ENCODE measurements at regions not wholly inside any gene's neighbourhood (a gene's known extent, or its start where the extent isn't known, plus 50 kb on each side); places are given as distances from the start of the nearest gene placed in this dataset.

DNA sequence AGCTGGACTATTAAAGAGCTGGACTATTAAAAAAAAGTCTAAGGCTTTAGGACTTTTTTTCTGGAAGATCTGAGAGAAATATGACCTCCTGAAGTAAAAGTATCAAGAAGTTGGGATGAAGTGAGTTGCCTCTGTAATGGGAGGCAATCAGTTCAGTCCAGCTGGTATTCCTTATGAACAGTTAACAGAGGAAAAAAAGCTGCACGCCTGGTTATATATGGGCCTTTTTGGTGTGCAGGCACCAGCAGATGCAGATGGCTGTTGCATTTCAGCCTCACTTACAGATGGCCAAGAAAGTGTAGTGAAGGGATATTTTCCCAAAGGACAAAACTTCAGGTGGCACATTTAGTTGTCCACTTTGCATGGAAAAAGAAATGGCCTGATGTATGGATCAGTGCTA is 70.3 kb upstream of the ELOVL5 start:
- H3K4me3 ChIP-seq (ENCODE audit: low read depth, low read length, poor library complexity, severe bottlenecking): no peak overlapping the region
- ChIA-PET POLR2A (interaction anchor here (0.6 to 1.4 kb wide), 3 partner anchors 63 to 134 kb away, joined by 3 to 5 read pairs (median 4); no protein-coding TSS in a partner anchor), CTCF (ENCODE audit: unreplicated experiment) (no interaction called here)
- TF ChIP-seq, protein P1, sequence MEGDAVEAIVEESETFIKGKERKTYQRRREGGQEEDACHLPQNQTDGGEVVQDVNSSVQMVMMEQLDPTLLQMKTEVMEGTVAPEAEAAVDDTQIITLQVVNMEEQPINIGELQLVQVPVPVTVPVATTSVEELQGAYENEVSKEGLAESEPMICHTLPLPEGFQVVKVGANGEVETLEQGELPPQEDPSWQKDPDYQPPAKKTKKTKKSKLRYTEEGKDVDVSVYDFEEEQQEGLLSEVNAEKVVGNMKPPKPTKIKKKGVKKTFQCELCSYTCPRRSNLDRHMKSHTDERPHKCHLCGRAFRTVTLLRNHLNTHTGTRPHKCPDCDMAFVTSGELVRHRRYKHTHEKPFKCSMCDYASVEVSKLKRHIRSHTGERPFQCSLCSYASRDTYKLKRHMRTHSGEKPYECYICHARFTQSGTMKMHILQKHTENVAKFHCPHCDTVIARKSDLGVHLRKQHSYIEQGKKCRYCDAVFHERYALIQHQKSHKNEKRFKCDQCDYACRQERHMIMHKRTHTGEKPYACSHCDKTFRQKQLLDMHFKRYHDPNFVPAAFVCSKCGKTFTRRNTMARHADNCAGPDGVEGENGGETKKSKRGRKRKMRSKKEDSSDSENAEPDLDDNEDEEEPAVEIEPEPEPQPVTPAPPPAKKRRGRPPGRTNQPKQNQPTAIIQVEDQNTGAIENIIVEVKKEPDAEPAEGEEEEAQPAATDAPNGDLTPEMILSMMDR (conservative IDR thresholded peaks at IDR 0.05; ENCODE audit: low read length): no peak
- no peak for TF ChIP-seq EZH2phosphoT487 (IDR thresholded peaks at IDR 0.05; ENCODE audit: borderline replicate concordance, low read depth, low read length)
- no peaks in the 10 kb centered on the region for H3K9me2 ChIP-seq (ENCODE audit: insufficient read depth, low read length)
- no peaks in the 10 kb centered on the region for H3K79me2 ChIP-seq (ENCODE audit: insufficient read depth, low read depth, low read length)
- no peak overlapping the region for H3K4me2 ChIP-seq (ENCODE audit: low read length)
- no peaks in the 10 kb centered on the region for H3K36me3 ChIP-seq (ENCODE audit: insufficient read depth, low read length)
- peaks cover under 1% of the 10 kb centered on the region for H3K4me1 ChIP-seq (ENCODE audit: insufficient read depth, low read length, poor library complexity, severe bottlenecking)
- no peak overlapping the region for H2AFZ ChIP-seq (ENCODE audit: low read length)
- intact Hi-C loops (cut with micrococcal nuclease; ENCODE audit: unreplicated experiment): no loop called here
- DNase-seq (ENCODE audit: low spot score): no peak
- H3K27ac ChIP-seq (ENCODE audit: low read depth, low read length, poor library complexity, severe bottlenecking): no peak overlapping the region
- no peaks in the 10 kb centered on the region for H3K9me3 ChIP-seq (ENCODE audit: low read length)
- H4K20me1 ChIP-seq (ENCODE audit: insufficient read depth, low read length): no peaks in the 10 kb centered on the region
- no TSS peak for BruUV-seq (replicated peaks)

DNA sequence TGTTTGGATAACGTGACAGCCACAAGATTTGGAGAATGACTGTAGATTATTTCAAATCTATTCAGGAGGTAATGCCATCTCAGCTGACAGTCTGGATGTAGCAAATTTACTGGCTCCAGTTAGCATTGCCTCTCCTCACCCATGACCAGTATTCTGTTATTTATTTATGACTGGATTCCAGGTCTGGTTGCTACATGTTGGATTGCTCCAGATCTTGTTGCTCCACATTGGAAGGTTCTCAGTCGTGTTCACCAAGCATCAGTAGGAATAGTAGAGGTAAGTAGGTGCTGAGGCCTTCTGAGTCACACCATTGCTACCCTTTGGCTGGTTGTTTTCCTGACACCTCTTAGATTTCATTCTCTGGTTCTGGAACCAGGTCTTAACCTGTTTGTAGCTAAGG is 69.5 kb upstream of the ELOVL5 start:
- no peak overlapping the region for H2AFZ ChIP-seq (ENCODE audit: low read length)
- H3K9me2 ChIP-seq (ENCODE audit: insufficient read depth, low read length): no peaks in the 10 kb centered on the region
- intact Hi-C loops (cut with micrococcal nuclease; ENCODE audit: unreplicated experiment): no loop called here
- no peaks in the 10 kb centered on the region for H3K79me2 ChIP-seq (ENCODE audit: insufficient read depth, low read depth, low read length)
- BruUV-seq (replicated peaks): no TSS peak
- H3K27ac ChIP-seq (ENCODE audit: low read depth, low read length, poor library complexity, severe bottlenecking): no peak overlapping the region
- no peaks in the 10 kb centered on the region for H4K20me1 ChIP-seq (ENCODE audit: insufficient read depth, low read length)
- ChIA-PET POLR2A (interaction anchor here (0.6 to 1.4 kb wide), 3 partner anchors 62 to 134 kb away, joined by 3 to 5 read pairs (median 4); no protein-coding TSS in a partner anchor), CTCF (ENCODE audit: unreplicated experiment) (no interaction called here)
- H3K4me1 ChIP-seq (ENCODE audit: insufficient read depth, low read length, poor library complexity, severe bottlenecking): no peaks in the 10 kb centered on the region
- no peak overlapping the region for H3K4me3 ChIP-seq (ENCODE audit: low read depth, low read length, poor library complexity, severe bottlenecking)
- TF ChIP-seq EZH2phosphoT487 (IDR thresholded peaks at IDR 0.05; ENCODE audit: borderline replicate concordance, low read depth, low read length): no peak
- TF ChIP-seq, protein P1 (conservative IDR thresholded peaks at IDR 0.05; ENCODE audit: low read length): no peak
- H3K9me3 ChIP-seq (ENCODE audit: low read length): no peaks in the 10 kb centered on the region
- no peaks in the 10 kb centered on the region for H3K36me3 ChIP-seq (ENCODE audit: insufficient read depth, low read length)
- H3K4me2 ChIP-seq (ENCODE audit: low read length): no peak overlapping the region
- DNase-seq (ENCODE audit: low spot score): no peak

DNA sequence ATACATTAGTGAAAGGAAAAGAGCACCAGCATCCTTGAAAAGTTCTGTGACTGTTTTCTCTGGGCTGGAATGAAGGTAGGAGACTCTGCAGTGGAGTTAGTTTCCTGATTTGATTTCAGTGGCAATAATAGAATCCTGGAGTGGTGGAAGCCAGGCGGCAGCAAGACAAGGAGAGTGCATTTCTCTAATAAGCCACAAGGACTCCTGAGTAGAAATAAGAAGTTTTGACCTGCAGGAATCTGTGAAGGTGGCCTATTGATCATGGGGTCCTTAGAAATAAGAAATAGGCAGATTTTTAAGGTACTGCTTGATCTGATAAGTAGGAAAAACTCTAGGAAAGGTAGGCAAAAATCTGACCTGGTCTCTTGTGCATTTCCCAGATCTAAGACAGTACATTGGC is 68.4 kb upstream of the ELOVL5 start:
- TF ChIP-seq, protein P1 (conservative IDR thresholded peaks at IDR 0.05; ENCODE audit: low read length): 0 out of 2 replicates have a peak, but pooled peaks have one; percentile 22
- no peak for TF ChIP-seq EZH2phosphoT487 (IDR thresholded peaks at IDR 0.05; ENCODE audit: borderline replicate concordance, low read depth, low read length)
- no peaks in the 10 kb centered on the region for H3K79me2 ChIP-seq (ENCODE audit: insufficient read depth, low read depth, low read length)
- no peak for DNase-seq (ENCODE audit: low spot score)
- BruUV-seq (replicated peaks): no TSS peak
- H4K20me1 ChIP-seq (ENCODE audit: insufficient read depth, low read length): no peaks in the 10 kb centered on the region
- H3K9me2 ChIP-seq (ENCODE audit: insufficient read depth, low read length): no peaks in the 10 kb centered on the region
- intact Hi-C loops (cut with micrococcal nuclease; ENCODE audit: unreplicated experiment): no loop called here
- POLR2A ChIA-PET: no interaction called here
- no peak overlapping the region for H3K4me3 ChIP-seq (ENCODE audit: low read depth, low read length, poor library complexity, severe bottlenecking)
- H3K27ac ChIP-seq (ENCODE audit: low read depth, low read length, poor library complexity, severe bottlenecking): no peak overlapping the region
- no peaks in the 10 kb centered on the region for H3K4me1 ChIP-seq (ENCODE audit: insufficient read depth, low read length, poor library complexity, severe bottlenecking)
- H3K4me2 ChIP-seq (ENCODE audit: low read length): no peak overlapping the region
- no peaks in the 10 kb centered on the region for H3K36me3 ChIP-seq (ENCODE audit: insufficient read depth, low read length)
- CTCF ChIA-PET (ENCODE audit: unreplicated experiment): no interaction called here
- no peaks in the 10 kb centered on the region for H3K9me3 ChIP-seq (ENCODE audit: low read length)
- H2AFZ ChIP-seq (ENCODE audit: low read length): no peak overlapping the region

Measured in OCI-LY7 (cell line).